ENCODE measurements at regions not wholly inside any gene's neighbourhood (a gene's known extent, or its start where the extent isn't known, plus 50 kb on each side); places are given as distances from the start of the nearest gene placed in this dataset.

GRCh38 chr4:1469043-1469442 lies 62.8 kb upstream of the NKX1-1 start:
- TF ChIP-seq CTCF (IDR thresholded peaks at IDR 0.05; ENCODE audit: extremely low read depth in 1 of 2, insufficient read depth in 1 of 2, low read depth in 1 of 2, low read length in 2 of 2) (no peak), POLR2AphosphoS5 (IDR thresholded peaks at IDR 0.05; ENCODE audit: insufficient read depth, low read depth, low read length) (no peak), JUN (IDR thresholded peaks at IDR 0.05; ENCODE audit: borderline replicate concordance, insufficient read depth, insufficient read length, low read depth) (no peak), POLR2A (IDR thresholded peaks at IDR 0.05; ENCODE audit: low read depth, low read length) (no peak), FOS (IDR thresholded peaks at IDR 0.05; ENCODE audit: borderline replicate concordance, insufficient read depth, low read length) (no peak), EZH2 (IDR thresholded peaks at IDR 0.05; ENCODE audit: borderline replicate concordance, low read depth, low read length, severe bottlenecking) (no peak), GATA2 (IDR thresholded peaks at IDR 0.05; ENCODE audit: insufficient read depth, insufficient read length, low read depth, low read length) (no peak), MAX (IDR thresholded peaks at IDR 0.05; ENCODE audit: insufficient read depth, insufficient read length) (no peak)

All from endothelial cell of umbilical vein (primary cell).